ENCODE measurements at regions not wholly inside any gene's neighbourhood (a gene's known extent, or its start where the extent isn't known, plus 50 kb on each side); places are given as distances from the start of the nearest gene placed in this dataset.
"Not testable (repeated sequence)": the region's sequence is repeated elsewhere in the genome, so short reads cannot be mapped to it uniquely, and the experiment has no call there.

DNA sequence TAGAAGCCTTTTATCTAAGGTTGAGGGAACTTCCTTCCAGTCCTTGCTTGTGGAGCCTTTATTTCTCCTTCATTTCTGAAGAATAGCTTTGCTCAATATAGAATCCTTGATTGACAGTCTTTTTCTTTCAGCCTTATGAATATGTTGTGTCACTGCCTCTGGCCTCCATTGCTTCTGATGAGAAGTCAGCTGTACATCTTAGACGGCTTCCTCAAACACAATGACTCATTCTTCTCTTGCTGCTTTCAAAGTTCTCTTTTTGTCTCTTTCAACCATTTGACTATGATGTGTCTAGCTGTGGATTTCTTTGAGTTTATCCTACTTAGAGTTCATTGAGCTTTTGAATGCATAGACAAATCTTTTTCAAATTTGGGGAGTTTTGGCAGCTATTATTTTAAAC lies 893.2 kb downstream of the BRD1 start:
- DNase-seq, result no peak

DNA sequence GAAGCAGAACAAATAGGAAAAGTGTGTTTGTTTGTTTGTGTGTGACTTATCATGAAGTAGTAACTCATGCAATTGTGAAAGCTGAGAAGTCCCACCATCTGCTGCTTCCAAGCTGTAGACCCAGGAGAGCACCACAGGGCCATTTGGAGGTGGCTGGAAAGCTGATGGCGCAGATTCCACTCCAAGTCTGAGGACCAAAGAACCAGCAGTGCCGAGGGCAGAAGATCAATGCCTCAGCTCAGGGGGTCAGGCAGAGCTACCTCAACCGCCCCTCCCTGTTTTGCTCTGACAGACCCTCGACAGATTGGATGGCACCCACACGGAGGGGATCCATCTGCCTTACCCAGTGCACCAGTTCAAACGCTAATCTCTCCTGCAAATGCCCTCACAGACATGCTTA lies 896.2 kb downstream of the BRD1 start:
- no peak for DNase-seq

DNA sequence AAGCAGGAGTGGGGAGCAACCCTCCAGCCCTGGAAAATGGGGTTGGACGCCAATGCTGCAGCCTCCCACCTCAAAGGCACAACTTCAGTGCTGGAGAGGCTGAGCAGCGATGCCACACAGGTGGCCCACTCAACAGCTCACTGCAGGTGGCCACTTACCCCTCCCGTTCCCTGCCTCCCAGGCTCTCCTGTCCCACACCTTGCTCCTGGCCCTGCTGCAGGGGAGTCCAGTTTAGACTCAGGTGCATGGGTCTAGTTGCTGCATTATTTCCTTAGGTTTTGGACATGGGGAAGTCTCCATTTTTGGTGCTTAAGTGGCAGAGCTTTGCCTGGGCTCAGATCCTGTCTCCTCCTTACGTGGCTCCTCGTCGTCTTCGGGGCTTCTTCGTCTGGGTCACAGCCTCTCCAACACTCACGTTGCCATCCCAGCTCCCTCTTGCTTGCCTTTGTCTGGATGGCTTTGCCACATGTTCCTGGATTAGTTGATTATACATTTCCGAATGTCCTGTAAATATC lies 898.3 kb downstream of the BRD1 start:
- no peak for DNase-seq

DNA sequence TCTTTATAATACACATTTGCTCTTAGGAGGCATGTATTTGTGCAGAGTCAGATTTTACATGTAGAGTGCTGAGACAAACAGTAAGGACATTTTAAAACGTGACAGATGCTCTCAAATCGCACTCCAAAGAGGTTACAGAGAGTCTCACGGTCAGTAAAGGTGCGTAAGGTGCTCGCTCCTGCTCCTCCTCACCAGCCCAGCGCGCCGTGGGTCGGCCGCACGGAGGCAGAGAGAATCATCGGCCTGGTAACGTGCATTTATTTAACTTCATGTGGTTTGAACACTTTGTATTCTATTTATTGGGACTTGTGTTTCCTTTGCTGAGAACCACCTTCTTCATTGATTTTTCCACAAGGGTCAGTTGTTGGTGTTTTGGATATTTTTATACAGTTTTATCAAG lies 900.1 kb downstream of the BRD1 start:
- DNase-seq, result no peak

DNA sequence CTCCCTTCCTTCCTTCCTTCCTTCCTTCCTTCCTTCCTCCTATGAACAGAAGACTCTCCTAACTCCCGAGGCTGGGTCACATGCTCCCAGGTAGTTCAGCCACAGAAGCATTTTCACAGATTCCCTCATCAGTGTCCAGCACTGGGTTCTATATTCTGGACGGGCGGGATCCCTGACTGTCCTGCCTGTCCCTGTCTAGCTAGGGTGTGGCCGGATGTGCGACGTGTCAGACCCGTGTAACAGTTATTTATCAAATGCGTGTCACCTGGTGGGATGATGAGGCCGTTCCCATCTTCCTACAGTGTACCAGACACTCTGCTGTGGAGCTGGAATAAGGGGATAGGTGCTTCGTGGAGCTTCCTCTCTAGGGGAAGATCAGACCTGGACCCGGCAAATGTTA lies 901.0 kb downstream of the BRD1 start:
- DNase-seq, result no peak

DNA sequence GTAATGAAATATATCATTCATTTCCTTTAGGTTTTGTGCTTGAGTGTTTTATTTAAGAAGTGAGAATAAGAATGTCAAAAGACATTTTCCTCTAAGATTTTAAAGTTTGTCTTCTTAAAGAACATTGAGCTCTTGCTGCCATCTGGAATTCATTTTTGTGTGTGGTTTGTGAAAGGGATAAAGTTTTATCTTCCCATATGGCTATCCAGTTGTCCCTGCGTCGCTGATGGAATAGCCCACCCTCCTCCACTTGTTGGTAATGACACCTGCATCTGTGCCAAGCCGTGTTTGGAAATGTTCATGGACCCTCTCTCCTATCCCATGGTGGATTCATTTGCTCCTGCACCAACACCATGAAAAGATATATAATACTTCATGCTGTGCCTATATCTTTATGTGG lies 901.5 kb downstream of the BRD1 start:
- no peak for DNase-seq

DNA sequence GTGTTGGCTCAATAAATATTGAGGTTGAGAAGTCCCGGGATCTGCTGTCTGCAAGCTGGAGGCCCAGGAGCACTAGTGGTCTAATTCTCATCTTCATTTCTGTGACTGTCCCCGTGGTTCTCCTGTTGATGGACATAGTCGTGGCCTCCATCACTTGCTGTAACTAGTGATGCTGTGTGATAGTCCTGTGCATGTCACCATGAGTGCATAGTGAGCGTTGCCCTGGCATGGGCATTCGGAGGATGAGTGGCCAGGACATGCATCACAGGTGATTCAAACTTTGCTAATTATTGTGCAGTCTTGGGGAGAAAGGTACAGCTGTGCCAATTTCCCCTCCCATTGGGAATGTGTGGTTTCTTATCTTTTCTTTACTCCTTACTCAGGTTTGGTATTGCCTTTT lies 902.2 kb downstream of the BRD1 start:
- DNase-seq, result no peak

DNA sequence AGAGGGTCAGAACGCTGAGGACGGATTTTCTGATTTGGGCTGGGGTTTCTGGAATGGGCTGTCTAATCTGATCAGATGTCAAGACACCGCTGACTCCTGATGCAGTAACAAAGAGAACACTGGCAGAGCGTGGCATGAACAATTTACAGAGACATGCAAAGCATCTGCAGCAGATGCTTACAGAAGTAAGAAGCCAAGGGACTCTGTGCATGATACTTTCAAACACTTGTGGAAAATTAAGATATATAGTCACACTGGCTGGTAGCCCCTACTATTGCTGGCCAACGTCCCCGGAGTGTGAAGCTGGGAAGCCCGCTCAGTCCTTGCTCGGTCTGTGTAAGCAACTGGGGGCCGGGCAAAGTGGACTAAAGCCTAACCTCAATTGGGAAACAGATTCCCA lies 903.7 kb downstream of the BRD1 start:
- DNase-seq, result no peak

DNA sequence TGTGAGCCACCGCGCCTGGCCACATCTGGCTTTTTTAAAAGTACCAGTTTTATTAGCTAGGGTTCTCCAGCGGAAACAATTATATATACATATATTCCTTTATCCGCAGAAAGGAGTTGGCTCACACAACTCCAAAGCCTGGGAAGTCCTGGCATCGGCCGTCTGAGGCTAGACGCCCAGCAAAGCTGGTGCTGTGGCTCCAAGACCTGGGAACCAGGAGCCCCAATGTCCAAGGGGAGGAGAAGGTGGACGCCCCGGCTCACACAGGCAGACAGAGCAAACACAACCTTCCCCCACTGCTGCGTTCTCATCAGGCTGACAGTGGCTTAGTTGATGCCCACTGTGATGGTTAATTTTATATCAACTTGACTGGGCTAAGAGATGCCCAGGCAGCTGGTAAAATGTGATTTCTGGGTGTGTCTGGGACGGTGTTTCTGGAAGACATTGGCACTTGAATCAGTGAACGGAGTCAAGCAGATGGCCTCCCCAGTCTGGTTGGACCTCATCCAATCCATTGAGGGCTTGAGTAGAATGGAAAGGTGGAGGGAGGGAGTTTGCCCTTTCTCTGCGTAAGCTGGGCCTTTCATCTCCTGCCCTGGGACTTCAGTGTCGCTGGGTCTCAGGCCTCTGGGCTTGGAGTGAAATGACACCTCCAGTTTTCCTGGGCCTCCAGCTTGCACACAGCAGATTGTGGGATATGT lies 904.4 kb downstream of the BRD1 start:
- no peak for DNase-seq

DNA sequence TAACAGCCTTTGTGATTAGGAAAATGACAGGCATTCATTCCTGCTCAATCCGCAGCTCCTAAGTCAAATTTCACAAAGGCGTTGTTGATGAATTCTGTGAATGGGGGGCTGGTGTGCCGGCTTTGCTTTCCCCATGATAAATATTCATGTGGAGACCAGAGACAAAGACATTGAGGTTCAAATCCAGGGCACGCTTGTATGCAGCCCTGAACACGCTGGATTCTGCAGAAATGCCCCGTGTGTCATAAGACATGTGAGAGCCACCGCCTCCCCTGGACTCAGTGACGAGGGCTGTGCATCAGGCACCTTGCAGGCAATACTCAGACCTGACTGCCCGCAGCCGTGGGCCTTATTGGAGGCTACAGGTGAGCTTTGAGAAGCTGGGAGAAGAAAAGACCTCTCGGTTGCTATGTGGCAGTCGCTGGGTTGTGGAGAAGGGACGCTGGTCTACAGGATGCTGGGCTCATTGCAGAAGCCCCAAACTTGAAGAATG lies 906.2 kb downstream of the BRD1 start:
- no peak for DNase-seq

DNA sequence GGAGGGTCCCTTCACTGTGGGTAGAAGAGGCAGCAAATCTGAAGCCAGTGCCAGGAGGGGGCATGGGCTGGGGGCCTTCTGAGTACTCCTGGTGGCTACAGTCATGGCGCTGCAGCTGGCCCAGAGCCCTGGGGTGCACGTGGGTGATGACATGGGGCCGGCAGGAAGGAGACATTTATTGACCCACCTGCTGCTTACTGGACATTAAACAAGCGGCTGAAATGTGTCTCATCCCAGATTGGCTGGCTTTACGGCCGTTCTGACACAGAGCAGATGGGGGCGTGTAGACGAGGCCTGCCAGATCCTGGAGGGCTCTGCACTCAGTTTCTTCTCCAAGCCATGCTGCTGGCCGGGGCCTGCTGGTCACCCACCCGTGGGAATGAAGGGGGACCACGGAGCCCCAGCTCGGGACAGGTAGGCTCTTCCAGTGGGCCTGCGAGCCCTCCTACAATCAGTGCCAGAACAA lies 906.9 kb downstream of the BRD1 start:
- no peak for DNase-seq

DNA sequence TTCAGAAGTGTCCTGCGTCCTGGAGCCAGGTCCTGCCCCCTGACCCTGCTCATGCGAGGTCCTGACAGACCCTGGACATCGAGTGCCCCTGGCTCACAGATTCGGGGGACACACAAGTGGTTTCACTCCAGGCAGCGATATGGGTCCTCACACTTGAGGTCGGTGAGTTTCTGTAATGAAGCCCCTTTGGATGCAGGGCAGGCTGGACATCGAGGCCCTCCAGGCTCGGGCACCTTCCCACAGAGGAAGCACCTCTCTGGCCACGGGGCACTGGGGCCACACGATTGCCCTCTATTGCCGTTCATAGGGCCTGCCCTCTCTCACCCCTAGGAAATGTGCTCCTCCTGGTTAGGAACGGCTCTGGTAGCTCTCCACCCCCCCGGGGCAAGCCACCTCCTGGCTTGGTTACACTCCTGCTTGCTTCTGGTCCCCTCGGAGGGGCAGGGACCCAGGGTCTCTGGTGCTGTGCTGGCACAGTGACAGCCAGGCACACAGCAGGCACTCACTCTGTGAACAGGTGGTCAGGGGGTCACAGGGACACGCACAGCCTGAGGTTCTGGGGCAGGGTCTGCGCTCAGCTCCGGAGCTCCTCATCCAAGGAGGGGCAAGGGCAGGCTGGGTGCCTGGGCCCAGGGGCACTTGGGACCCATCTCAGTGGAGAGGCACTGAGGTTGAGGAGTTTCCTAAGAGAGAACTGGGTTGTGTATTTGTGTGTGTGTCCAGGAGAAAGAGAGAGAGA lies 907.7 kb downstream of the BRD1 start:
- DNase-seq, result no peak

DNA sequence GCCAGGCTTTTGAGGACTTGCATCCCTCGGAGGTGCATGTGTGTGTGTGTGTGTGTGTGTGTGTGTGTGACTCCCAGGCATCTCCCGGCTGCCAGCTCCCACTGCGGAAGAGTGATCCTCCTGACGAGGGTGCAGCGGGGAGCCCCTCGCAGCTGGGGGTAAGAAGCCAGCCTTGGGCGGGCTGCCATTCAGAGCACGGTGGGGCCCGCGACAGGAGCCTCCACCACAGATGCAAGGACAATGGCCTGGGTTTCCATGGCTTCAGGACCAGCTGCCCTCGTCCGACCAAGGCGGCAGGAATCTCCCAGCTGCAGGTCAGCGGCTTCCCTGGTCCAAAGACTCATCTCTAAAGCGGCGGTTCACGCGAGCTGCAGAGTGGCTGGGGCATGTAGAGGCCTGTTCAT lies 908.5 kb downstream of the BRD1 start:
- no peak for DNase-seq

DNA sequence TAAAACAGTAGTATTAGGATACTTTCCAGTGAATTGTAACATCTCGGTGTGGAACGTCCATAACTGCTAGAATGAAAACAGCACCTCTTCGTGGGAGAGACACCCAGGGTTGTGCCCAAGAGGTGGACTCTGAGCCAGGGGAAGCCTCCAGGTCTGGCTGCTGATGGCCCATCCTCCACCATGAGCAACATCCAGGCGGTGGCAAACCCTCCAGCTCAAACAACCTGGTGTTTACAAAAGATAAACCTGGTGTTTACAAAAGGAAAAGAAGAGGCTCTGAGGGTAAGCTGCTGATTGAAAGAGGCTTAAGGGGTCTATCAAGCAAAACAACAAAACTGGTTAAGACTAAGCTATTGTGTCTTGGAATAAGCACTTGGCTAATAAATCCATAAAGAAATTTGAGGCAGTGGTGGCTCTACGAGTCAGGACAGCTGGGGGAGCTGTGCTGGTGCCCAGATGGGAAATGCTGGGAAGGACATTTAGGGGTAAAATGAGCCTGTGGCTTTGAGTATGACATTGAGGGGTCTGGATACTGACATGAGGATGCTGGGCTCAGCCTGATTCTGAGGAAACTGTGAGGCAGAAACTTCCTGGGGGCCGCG lies 909.0 kb downstream of the BRD1 start:
- DNase-seq, result no peak

DNA sequence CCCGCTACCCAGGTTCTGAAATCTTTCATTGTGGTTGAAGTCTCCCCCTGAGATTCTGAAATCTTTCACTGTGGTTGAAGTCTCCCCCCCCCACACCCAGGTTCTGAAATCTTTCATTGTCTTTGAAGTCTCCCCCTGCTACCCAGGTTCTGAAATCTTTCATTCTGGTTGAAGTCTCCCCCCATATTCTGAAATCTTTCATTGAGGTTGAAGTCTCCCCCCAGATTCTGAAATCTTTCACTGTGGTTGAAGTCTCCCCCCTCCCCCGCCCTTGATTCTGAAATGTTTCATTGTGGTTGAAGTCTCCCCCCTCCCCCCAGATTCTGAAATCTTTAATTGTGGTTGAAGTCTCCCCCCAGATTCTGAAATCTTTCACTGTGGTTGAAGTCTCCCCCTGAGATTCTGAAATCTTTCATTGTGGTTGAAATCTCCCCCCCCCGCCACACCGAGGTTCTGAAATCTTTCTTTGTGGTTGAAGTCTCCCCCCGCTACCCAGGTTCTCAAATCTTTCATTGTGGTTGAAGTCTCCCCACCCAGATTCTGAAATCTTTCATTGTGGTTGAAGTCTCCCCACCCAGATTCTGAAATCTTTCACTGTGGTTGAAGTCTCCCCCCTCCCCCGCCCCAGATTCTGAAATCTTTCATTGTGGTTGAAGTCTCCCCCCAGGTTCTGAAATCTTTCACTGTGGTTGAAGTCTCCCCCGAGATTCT lies 915.2 kb downstream of the BRD1 start:
- not testable (repeated sequence) for DNase-seq

DNA sequence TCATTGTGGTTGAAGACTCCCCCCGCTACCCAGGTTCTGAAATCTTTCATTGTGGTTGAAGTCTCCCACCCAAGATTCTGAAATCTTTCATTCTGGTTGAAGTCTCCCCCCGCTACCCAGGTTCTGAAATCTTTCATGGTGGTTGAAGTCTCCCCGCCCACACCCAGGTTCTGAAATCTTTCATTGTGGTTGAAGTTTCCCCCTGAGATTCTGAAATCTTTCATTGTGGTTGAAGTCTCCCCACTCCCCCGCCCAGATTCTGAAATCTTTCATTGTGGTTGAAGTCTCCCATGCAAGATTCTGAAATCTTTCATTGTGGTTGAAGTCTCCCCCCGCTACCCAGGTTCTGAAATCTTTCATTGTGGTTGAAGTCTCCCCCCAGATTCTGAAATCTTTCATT lies 916.0 kb downstream of the BRD1 start:
- peak; percentile 51 for DNase-seq

DNA sequence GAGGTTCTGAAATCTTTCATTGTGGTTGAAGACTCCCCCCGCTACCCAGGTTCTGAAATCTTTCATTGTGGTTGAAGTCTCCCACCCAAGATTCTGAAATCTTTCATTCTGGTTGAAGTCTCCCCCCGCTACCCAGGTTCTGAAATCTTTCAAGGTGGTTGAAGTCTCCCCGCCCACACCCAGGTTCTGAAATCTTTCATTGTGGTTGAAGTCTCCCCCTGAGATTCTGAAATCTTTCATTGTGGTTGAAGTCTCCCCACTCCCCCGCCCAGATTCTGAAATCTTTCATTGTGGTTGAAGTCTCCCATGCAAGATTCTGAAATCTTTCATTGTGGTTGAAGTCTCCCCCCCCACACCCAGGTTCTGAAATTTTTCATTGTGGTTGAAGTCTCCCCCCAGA lies 916.6 kb downstream of the BRD1 start:
- not testable (repeated sequence) for DNase-seq

DNA sequence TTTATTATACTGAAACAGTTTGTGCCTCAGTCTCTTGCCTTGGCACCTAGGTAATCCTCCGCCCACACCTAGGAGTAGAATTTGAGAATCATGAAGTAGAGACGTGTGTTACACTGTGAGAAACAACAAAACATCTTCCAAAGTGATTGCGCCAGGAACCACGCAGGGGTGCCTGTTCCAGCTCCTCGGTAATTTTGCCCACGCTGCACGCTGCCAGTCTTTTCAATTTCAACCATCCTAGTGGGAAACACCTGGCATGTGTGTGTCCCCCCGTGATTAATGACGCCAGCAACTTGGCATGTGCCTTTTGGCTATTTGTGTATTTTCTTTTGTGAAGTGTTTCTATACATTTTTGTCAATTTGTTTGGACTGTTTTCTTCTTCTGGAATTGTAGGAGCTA lies 919.1 kb downstream of the BRD1 start:
- DNase-seq, result no peak

DNA sequence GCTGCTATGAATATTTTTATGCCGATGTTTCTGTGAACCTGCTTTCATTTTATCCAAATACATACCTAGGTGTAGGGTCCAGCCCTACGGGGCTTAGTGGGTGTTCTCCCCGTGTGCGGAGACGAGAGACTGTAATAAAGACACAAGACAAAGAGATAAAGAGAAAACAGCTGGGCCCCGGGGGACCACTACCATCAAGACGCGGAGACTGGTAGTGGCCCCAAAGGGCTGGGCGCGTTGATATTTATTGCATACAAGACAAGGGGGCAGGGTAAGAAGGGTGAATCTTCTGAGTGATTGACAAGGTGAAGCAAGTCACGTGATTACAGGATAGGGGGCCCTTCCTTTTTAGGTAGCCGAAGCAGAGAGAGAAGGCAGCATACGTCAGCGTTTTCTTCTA lies 920.1 kb downstream of the BRD1 start:
- DNase-seq, result no peak

DNA sequence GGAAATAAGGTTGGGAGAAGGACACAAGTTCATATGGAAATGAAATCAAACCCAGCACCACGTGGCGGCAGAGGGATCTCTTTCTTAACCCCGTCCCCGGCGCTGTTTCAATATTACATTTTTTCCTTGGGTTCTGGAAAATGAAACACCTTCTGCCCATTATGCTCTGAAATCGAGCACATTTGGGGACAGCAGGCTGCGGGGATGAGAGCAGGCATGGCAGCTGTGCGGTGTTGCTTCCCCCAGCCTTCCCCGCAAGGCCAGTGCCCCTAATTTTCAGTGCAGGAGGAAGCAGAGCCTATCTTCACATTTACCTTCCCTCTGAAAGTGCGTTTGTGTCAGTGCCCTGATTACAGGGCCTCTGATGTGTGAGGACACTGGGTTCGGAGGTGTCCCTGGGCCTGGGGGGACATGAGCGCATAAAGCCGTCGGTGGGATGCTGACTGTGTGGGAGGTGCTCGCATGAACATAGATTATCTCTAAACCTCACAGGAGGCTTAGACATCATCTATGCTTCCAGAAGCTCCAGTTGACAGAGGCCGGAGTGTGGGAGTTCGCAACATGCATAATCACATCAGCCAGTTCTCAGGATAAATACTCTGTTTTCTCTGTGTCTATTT lies 921.3 kb downstream of the BRD1 start:
- no peak for DNase-seq

DNA sequence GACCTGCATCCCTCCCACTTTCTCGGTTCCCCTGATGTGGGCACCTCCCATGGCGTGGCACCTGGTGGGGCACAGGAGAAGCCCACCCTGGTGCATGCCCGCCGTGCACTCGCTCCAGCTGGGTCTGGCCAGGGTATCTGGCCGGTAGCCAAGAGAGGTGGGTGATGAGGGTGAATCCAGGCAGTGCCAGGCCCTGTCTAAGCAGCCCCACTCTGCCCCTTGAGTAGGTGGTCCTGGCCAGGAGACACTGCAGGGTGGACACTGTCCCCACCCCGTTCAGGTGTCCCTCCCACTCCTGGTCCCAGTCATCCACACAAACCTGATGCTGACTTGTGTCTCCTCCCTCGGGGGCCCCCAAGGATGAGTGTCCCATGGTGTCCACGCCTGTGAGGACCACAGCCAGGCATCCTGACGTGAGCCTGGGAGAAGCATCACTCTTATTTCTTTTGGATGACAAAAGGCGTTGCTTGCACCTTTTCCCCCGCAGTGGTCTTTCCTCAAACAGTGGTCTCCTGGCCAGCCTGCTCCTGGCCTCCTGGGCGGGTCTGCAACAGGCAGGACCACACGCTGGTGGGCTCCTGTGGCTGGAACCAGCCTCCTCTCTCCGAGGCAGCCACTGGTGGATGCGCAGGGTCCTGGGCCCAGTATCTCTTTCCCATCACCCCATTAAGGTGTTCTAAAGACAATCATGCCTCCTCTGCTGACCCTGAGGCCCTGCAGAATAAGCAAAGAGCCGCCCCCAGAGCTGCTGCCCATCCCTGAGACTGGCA lies 922.3 kb downstream of the BRD1 start:
- DNase-seq, result no peak

Data from stimulated activated CD4-positive, alpha-beta T cell treated with anti-CD3 and anti-CD28 coated beads, Interleukin-4, amount 100 ng/mL, for 24 hours (primary cell).